Natural killer cell (primary cell): ENCODE measurements at regions not wholly inside any gene's neighbourhood (a gene's known extent, or its start where the extent isn't known, plus 50 kb on each side); places are given as distances from the start of the nearest gene placed in this dataset.

Experiments
- ATAC-seq, 3 donors: fragments of 150-1000 bp in 2 of 3; fragments of 200-7000 bp in 1 of 3; cut with Tn5 transposase; 1 replicate in 1 of 3; 2 replicates in 2 of 3; pipeline ENCODE4 v1.10.0; 2021; ENCODE audit warnings: mild to moderate bottlenecking in 2 of 3, moderate library complexity in 2 of 3
- DNase-seq, 2 donors: peaks; one replicate each; pipeline versions ENCODE4 v3.0.0 to v3.0.0-alpha.2; 2013 to 2021; ENCODE audit warnings: mixed read lengths in 1 of 2
- H3K27ac ChIP-seq: one replicate; pipeline ENCODE4 v1.5.1; 2013; ENCODE audit warnings: mild to moderate bottlenecking, low read length
- H3K27me3 ChIP-seq: one replicate; pipeline ENCODE4 v1.6.1; 2013; ENCODE audit warnings: low read length; ENCODE audit not compliant: control insufficient read depth, insufficient read depth
- H3K36me3 ChIP-seq: one replicate; pipeline ENCODE4 v1.6.1; 2013; ENCODE audit warnings: low read length; ENCODE audit not compliant: control insufficient read depth, insufficient read depth
- H3K4me1 ChIP-seq: one replicate; pipeline ENCODE4 v1.6.1; 2013; ENCODE audit warnings: low read length; ENCODE audit not compliant: control insufficient read depth, insufficient read depth
- H3K4me3 ChIP-seq: one replicate; pipeline ENCODE4 v1.5.1; 2013; ENCODE audit warnings: low read length
- H3K9me3 ChIP-seq: one replicate; pipeline ENCODE4 v1.6.1; 2013; ENCODE audit warnings: low read length; ENCODE audit not compliant: control insufficient read depth, insufficient read depth
- H3K27ac Mint-ChIP-seq, 2 donors: one replicate each; pipeline ENCODE4 v1.8.0; 2022; ENCODE audit warnings: mild to moderate bottlenecking in 2 of 2, mixed read lengths in 2 of 2, moderate library complexity in 1 of 2
- H3K27me3 Mint-ChIP-seq, 2 donors: one replicate each; pipeline ENCODE4 v1.8.0; 2022; ENCODE audit warnings: low read depth in 2 of 2, mixed read lengths in 2 of 2
- H3K36me3 Mint-ChIP-seq: one replicate; pipeline ENCODE4 v1.8.0; 2022; ENCODE audit warnings: mixed read lengths
- H3K4me1 Mint-ChIP-seq, 2 donors: one replicate each; pipeline ENCODE4 v1.8.0; 2022; ENCODE audit warnings: mixed read lengths in 2 of 2
- H3K4me3 Mint-ChIP-seq: one replicate; pipeline ENCODE4 v1.8.0; 2022; ENCODE audit warnings: mild to moderate bottlenecking, moderate library complexity, mixed read lengths
- H3K9me3 Mint-ChIP-seq, 2 donors: one replicate each; pipeline ENCODE4 v1.8.0; 2022; ENCODE audit warnings: mixed read lengths in 2 of 2
- WGBS: methylation state at CpG from one replicate; pipeline ENCODE4 v1.1.7; 2013; ENCODE audit warnings: missing lambda C conversion rate; ENCODE audit not compliant: insufficient coverage; 5-methylcytosine and 5-hydroxymethylcytosine counted together
- intact Hi-C: fragments of 100-400 bp; cut with micrococcal nuclease; formaldehyde crosslinking; loops from one replicate; pipeline ENCODE4 v1.14.2; 2022
- TF ChIP-seq, protein P1 (sequence below): fragments of 200-600 bp; IDR thresholded peaks from one replicate; pipeline ENCODE4 v1.8.0; 2022; ENCODE audit warnings: antibody characterized with exemption

DNA sequence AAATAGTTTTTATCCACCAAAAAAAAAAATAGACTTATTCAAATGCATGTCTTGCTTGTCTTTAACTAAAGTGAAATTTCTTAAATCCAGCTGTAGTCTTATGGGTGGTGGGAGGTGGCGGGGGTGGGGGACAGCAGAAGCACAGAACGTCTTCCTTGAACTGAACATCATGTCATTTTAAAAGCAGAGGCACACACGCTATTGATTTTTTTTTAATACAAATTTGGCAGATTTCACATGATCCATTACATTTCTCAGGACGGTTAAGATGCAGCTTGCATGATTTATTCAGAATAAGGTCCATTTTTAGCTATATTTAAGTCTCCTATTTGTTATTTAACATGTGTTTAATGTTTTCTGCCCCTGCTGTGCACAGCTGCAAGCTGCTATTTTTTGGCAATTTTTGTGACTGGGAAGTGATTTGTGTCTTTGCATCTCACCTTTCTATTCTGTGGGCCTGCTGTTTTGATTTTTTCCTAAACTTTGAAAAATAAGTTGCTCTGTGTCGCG, 274.0 kb downstream of the TSHZ3 start:
- ATAC-seq (no peak), DNase-seq (no peak)
- Histone ChIP-seq H3K4me3 (no peak overlapping the region), H3K9me3 (no peaks in the 10 kb centered on the region), H3K36me3 (no peaks in the 10 kb centered on the region), H3K27me3 (no peaks in the 10 kb centered on the region), H3K27ac (no peak overlapping the region), H3K4me1 (no peaks in the 10 kb centered on the region)
- Mint-ChIP-seq H3K4me3 (no peak overlapping the region), H3K4me1 (peaks cover 0 to 9% of the 10 kb centered on the region in 2 donors), H3K27ac (no peak overlapping the region), H3K36me3 (no peaks in the 10 kb centered on the region), H3K27me3 (peaks cover 31 to 43% of the 10 kb centered on the region in 2 donors), H3K9me3 (no peaks in the 10 kb centered on the region)
- TF ChIP-seq, protein P1, sequence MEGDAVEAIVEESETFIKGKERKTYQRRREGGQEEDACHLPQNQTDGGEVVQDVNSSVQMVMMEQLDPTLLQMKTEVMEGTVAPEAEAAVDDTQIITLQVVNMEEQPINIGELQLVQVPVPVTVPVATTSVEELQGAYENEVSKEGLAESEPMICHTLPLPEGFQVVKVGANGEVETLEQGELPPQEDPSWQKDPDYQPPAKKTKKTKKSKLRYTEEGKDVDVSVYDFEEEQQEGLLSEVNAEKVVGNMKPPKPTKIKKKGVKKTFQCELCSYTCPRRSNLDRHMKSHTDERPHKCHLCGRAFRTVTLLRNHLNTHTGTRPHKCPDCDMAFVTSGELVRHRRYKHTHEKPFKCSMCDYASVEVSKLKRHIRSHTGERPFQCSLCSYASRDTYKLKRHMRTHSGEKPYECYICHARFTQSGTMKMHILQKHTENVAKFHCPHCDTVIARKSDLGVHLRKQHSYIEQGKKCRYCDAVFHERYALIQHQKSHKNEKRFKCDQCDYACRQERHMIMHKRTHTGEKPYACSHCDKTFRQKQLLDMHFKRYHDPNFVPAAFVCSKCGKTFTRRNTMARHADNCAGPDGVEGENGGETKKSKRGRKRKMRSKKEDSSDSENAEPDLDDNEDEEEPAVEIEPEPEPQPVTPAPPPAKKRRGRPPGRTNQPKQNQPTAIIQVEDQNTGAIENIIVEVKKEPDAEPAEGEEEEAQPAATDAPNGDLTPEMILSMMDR, result no peak
- intact Hi-C loops, result no loop called here
- WGBS, result 93% methylated on average over 5 of the region's 6 CpGs

DNA sequence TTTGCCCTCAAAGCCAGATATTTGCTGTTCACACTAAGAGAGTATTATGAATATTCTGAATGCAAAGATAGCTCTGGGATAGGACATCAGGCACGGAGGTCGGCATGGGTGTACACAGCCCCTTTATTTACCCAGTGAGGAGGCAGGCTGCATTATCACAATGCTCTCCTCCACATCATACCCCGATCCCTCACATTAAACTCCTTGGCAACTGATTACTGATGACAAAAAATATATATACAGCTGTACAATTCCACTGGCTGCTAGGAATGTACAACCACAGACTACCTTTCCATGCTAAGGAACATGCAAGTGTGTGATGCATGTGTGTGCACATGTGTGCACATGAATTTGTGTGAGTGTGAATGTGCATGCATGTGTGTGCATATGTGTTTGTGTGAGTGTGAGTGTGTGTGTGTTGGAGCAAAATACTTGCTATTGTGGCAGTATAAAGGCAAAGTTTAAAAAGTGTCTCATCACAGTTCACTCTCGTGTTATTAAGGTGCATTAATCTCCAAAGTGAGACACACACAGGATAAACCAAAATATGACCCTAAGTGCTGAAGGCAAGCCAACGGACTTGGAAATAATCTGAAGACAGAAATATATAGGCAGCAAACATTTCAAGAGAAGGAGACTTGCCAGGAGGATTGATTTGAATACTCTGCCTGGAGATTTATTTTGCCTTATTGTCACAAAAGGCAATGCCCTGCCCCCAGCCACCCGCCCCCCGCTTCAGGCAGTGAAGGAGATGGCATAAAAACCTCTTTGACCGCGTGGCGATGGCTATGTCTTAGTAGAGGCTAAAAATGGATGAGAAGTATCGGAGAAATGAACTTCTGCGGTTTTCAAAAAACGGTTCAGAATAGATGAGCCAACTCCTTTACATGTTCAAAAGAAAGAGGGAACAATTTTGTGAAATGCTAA, 274.8 kb downstream of the TSHZ3 start:
- ATAC-seq (no peak), DNase-seq (no peak)
- no peaks in the 10 kb centered on the region for H3K36me3 ChIP-seq
- H3K9me3 Mint-ChIP-seq, result no peaks in the 10 kb centered on the region
- no peak overlapping the region for H3K27ac Mint-ChIP-seq
- H3K4me1 Mint-ChIP-seq, result peaks cover 0 to 9% of the 10 kb centered on the region in 2 donors
- WGBS, result 79% methylated on average over 13 of the region's 13 CpGs
- no peaks in the 10 kb centered on the region for H3K27me3 ChIP-seq
- H3K27ac ChIP-seq, result no peak overlapping the region
- no peaks in the 10 kb centered on the region for H3K4me1 ChIP-seq
- no peaks in the 10 kb centered on the region for H3K36me3 Mint-ChIP-seq
- no peak overlapping the region for H3K4me3 ChIP-seq
- no peak overlapping the region for H3K4me3 Mint-ChIP-seq
- intact Hi-C loops, result no loop called here
- TF ChIP-seq, protein P1, result no peak
- H3K9me3 ChIP-seq, result no peaks in the 10 kb centered on the region
- H3K27me3 Mint-ChIP-seq, result peaks cover 32 to 47% of the 10 kb centered on the region in 2 donors

GRCh38 chr19:31073485-31074198, 275.6 kb downstream of the TSHZ3 start:
- DNase-seq (no peak), ATAC-seq (no peak)
- H3K36me3 Mint-ChIP-seq, result no peaks in the 10 kb centered on the region
- Histone ChIP-seq H3K9me3 (no peaks in the 10 kb centered on the region), H3K36me3 (no peaks in the 10 kb centered on the region), H3K27ac (no peak overlapping the region), H3K4me1 (no peaks in the 10 kb centered on the region), H3K4me3 (no peak overlapping the region), H3K27me3 (no peaks in the 10 kb centered on the region)
- peaks cover 32 to 49% of the 10 kb centered on the region in 2 donors for H3K27me3 Mint-ChIP-seq
- H3K27ac Mint-ChIP-seq, result no peak overlapping the region
- no peak overlapping the region for H3K4me3 Mint-ChIP-seq
- H3K4me1 Mint-ChIP-seq, result peaks cover 0 to 9% of the 10 kb centered on the region in 2 donors
- no peaks in the 10 kb centered on the region for H3K9me3 Mint-ChIP-seq
- intact Hi-C loops, result no loop called here
- 20% methylated on average over 8 of the region's 9 CpGs for WGBS
- TF ChIP-seq, protein P1, result no peak
